Activated CD4-positive, alpha-beta T cell treated with anti-CD3 and anti-CD28 coated beads for 24 hours (primary cell): ENCODE measurements at regions not wholly inside any gene's neighbourhood (a gene's known extent, or its start where the extent isn't known, plus 50 kb on each side); places are given as distances from the start of the nearest gene placed in this dataset.

ENCODE experiments used
- DNase-seq, 2 donors: peaks; one replicate each; pipeline ENCODE4 v3.0.0-alpha.2; 2020; ENCODE audit warnings: low read depth in 2 of 2

GRCh38 chr10:2023687-2024086, 286.4 kb upstream of the ADARB2 start:
- DNase-seq: no peak

GRCh38 chr10:2022401-2022800, 285.1 kb upstream of the ADARB2 start:
- no peak for DNase-seq

- no peak for DNase-seq
Measured at GRCh38 chr10:2020836-2021235, 283.5 kb upstream of the ADARB2 start.

GRCh38 chr10:2019803-2020202, 282.5 kb upstream of the ADARB2 start:
- no peak for DNase-seq

GRCh38 chr10:2019281-2019680, 282.0 kb upstream of the ADARB2 start:
- no peak for DNase-seq

GRCh38 chr10:2014541-2014940, 277.2 kb upstream of the ADARB2 start:
- DNase-seq: no peak

GRCh38 chr10:2012209-2012608, 274.9 kb upstream of the ADARB2 start:
- no peak for DNase-seq

GRCh38 chr10:2011106-2011716, 273.9 kb upstream of the ADARB2 start:
- no peak for DNase-seq

GRCh38 chr10:2005546-2005945, 268.2 kb upstream of the ADARB2 start:
- DNase-seq: no peak

- DNase-seq: no peak
Measured at GRCh38 chr10:1992930-1993329, 255.6 kb upstream of the ADARB2 start.

- DNase-seq: no peak
Measured at GRCh38 chr10:1989090-1989489, 251.8 kb upstream of the ADARB2 start.

- no peak for DNase-seq
Measured at GRCh38 chr10:1981976-1982375, 244.7 kb upstream of the ADARB2 start.

- DNase-seq: no peak
Measured at GRCh38 chr10:1980459-1980858, 243.1 kb upstream of the ADARB2 start.

- DNase-seq: no peak
Measured at GRCh38 chr10:1978584-1978983, 241.3 kb upstream of the ADARB2 start.

- DNase-seq: no peak
Measured at GRCh38 chr10:1977461-1977860, 240.1 kb upstream of the ADARB2 start.

GRCh38 chr10:1972406-1972805, 235.1 kb upstream of the ADARB2 start:
- DNase-seq: no peak

GRCh38 chr10:1968257-1969033, 231.1 kb upstream of the ADARB2 start:
- DNase-seq: no peak

GRCh38 chr10:1966712-1967376, 229.5 kb upstream of the ADARB2 start:
- no peak for DNase-seq

- DNase-seq: no peak
Measured at GRCh38 chr10:1964476-1964875, 227.2 kb upstream of the ADARB2 start.

- no peak for DNase-seq
Measured at GRCh38 chr10:1963341-1963740, 226.0 kb upstream of the ADARB2 start.

- no peak for DNase-seq
Measured at GRCh38 chr10:1961989-1962388, 224.7 kb upstream of the ADARB2 start.

- DNase-seq: no peak
Measured at GRCh38 chr10:1960982-1961381, 223.7 kb upstream of the ADARB2 start.

GRCh38 chr10:1957057-1957456, 219.7 kb upstream of the ADARB2 start:
- no peak for DNase-seq
